ENCODE measurements at regions not wholly inside any gene's neighbourhood (a gene's known extent, or its start where the extent isn't known, plus 50 kb on each side); places are given as distances from the start of the nearest gene placed in this dataset.

GRCh38 chr2:220697011-220697410 is 875.1 kb downstream of the EPHA4 start:
- Histone ChIP-seq H3K9me3 (replicated peaks) (peaks cover 10% of the 10 kb centered on the region), H3K4me3 (no peak overlapping the region), H3K4me1 (peaks cover 8% of the 10 kb centered on the region), H3K27me3 (ENCODE audit: low read depth) (no peaks in the 10 kb centered on the region), H3K36me3 (no peaks in the 10 kb centered on the region), H3K27ac (replicated peaks) (no peak overlapping the region)
- no peak for DNase-seq
- intact Hi-C loops (cut with micrococcal nuclease): no loop called here
- TF ChIP-seq CTCF (IDR thresholded peaks at IDR 0.05; ENCODE audit: borderline replicate concordance): no peak

- Histone ChIP-seq H3K27me3 (ENCODE audit: low read depth) (no peaks in the 10 kb centered on the region), H3K36me3 (no peaks in the 10 kb centered on the region), H3K4me3 (no peak overlapping the region), H3K9me3 (replicated peaks) (peaks cover 10% of the 10 kb centered on the region), H3K27ac (replicated peaks) (no peak overlapping the region), H3K4me1 (no peaks in the 10 kb centered on the region)
- no peak for DNase-seq
- TF ChIP-seq CTCF (IDR thresholded peaks at IDR 0.05; ENCODE audit: borderline replicate concordance): no peak
- intact Hi-C loops (cut with micrococcal nuclease): no loop called here
Measured at GRCh38 chr2:220701115-220701514, 871.0 kb downstream of the EPHA4 start.

- Histone ChIP-seq H3K36me3 (no peaks in the 10 kb centered on the region), H3K27ac (replicated peaks) (no peak overlapping the region), H3K9me3 (replicated peaks) (peaks cover 10% of the 10 kb centered on the region), H3K4me1 (no peaks in the 10 kb centered on the region), H3K27me3 (ENCODE audit: low read depth) (no peaks in the 10 kb centered on the region), H3K4me3 (no peak overlapping the region)
- TF ChIP-seq CTCF (IDR thresholded peaks at IDR 0.05; ENCODE audit: borderline replicate concordance): no peak
- intact Hi-C loops (cut with micrococcal nuclease): no loop called here
- no peak for DNase-seq
Measured at GRCh38 chr2:220703279-220703678, 868.8 kb downstream of the EPHA4 start.

- no peaks in the 10 kb centered on the region for H3K36me3 ChIP-seq
- peaks cover 10% of the 10 kb centered on the region for H3K9me3 ChIP-seq (replicated peaks)
- no peak for DNase-seq
- H3K27ac ChIP-seq (replicated peaks): no peak overlapping the region
- intact Hi-C loops (cut with micrococcal nuclease): no loop called here
- H3K4me3 ChIP-seq: no peak overlapping the region
- no peak for TF ChIP-seq CTCF (IDR thresholded peaks at IDR 0.05; ENCODE audit: borderline replicate concordance)
- no peaks in the 10 kb centered on the region for H3K4me1 ChIP-seq
- H3K27me3 ChIP-seq (ENCODE audit: low read depth): no peaks in the 10 kb centered on the region
Measured at GRCh38 chr2:220704081-220704480, 868.0 kb downstream of the EPHA4 start.

- H3K4me1 ChIP-seq: no peaks in the 10 kb centered on the region
- no peak for TF ChIP-seq CTCF (IDR thresholded peaks at IDR 0.05; ENCODE audit: borderline replicate concordance)
- DNase-seq: no peak
- H3K27ac ChIP-seq (replicated peaks): no peak overlapping the region
- H3K27me3 ChIP-seq (ENCODE audit: low read depth): no peaks in the 10 kb centered on the region
- no peak overlapping the region for H3K4me3 ChIP-seq
- H3K9me3 ChIP-seq (replicated peaks): peaks cover 10% of the 10 kb centered on the region
- intact Hi-C loops (cut with micrococcal nuclease): no loop called here
- no peaks in the 10 kb centered on the region for H3K36me3 ChIP-seq
Measured at GRCh38 chr2:220704810-220705209, 867.3 kb downstream of the EPHA4 start.

GRCh38 chr2:220705678-220706077 is 866.4 kb downstream of the EPHA4 start:
- H3K9me3 ChIP-seq (replicated peaks): peaks cover 8% of the 10 kb centered on the region
- intact Hi-C loops (cut with micrococcal nuclease): no loop called here
- no peak overlapping the region for H3K4me3 ChIP-seq
- H3K36me3 ChIP-seq: no peaks in the 10 kb centered on the region
- H3K4me1 ChIP-seq: no peaks in the 10 kb centered on the region
- H3K27me3 ChIP-seq (ENCODE audit: low read depth): no peaks in the 10 kb centered on the region
- no peak overlapping the region for H3K27ac ChIP-seq (replicated peaks)
- TF ChIP-seq CTCF (IDR thresholded peaks at IDR 0.05; ENCODE audit: borderline replicate concordance): no peak
- DNase-seq: no peak
